Glutamatergic neuron (in vitro differentiated cells): ENCODE measurements at regions not wholly inside any gene's neighbourhood (a gene's known extent, or its start where the extent isn't known, plus 50 kb on each side); places are given as distances from the start of the nearest gene placed in this dataset.
A peak's percentile ranks its signal among the peaks of the same experiment; 100 is the strongest.

Source experiments
- DNase-seq: peaks from one replicate; pipeline ENCODE4 v3.0.0; 2022
- H3K27ac Mint-ChIP-seq: one replicate; pipeline ENCODE4 v1.8.0; 2020; ENCODE audit warnings: mild to moderate bottlenecking, mixed read lengths, inconsistent platforms; ENCODE audit not compliant: unreplicated experiment
- H3K27me3 Mint-ChIP-seq: one replicate; pipeline ENCODE4 v1.8.0; 2020; ENCODE audit warnings: mild to moderate bottlenecking, moderate library complexity, mixed read lengths, inconsistent platforms; ENCODE audit not compliant: unreplicated experiment
- H3K36me3 Mint-ChIP-seq: one replicate; pipeline ENCODE4 v1.8.0; 2020; ENCODE audit warnings: mild to moderate bottlenecking, mixed read lengths, inconsistent platforms; ENCODE audit not compliant: unreplicated experiment
- H3K4me1 Mint-ChIP-seq: one replicate; pipeline ENCODE4 v1.8.0; 2020; ENCODE audit warnings: mild to moderate bottlenecking, low read depth, mixed read lengths, inconsistent platforms; ENCODE audit not compliant: unreplicated experiment
- H3K4me3 Mint-ChIP-seq: one replicate; pipeline ENCODE4 v1.8.0; 2020; ENCODE audit warnings: mild to moderate bottlenecking, mixed read lengths, inconsistent platforms; ENCODE audit not compliant: unreplicated experiment
- H3K9me3 Mint-ChIP-seq: one replicate; pipeline ENCODE4 v1.8.0; 2020; ENCODE audit warnings: mild to moderate bottlenecking, moderate library complexity, mixed read lengths, inconsistent platforms; ENCODE audit not compliant: unreplicated experiment
- TF ChIP-seq, protein P1 (sequence below): fragments of 200-600 bp; sonication (generic); IDR thresholded peaks from one replicate; pipeline ENCODE4 v1.5.0; 2021; ENCODE audit not compliant: partially characterized antibody, unreplicated experiment

DNA sequence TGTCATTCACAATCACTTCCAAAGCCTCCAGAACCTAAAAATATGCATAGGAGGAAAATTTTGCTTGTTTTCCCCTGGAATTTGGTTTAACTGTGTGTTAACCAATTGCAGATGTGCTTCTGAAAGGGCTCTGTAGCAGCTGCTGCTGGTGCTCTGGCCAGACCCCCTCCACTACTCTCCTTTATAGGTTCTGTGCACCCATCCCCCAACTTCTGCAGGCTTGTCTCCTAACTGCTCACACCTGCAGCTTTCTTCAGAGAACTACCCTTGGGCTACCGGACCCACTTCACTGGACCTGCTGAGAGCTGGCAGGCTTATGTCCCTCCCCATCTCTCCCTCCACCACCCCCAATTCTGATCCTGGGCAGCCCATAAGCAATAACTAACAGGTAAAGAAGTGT, 662.1 kb upstream of the DIPK2B start:
- peaks cover 1% of the 10 kb centered on the region for H3K9me3 Mint-ChIP-seq
- no peaks in the 10 kb centered on the region for H3K4me1 Mint-ChIP-seq
- no peak overlapping the region for H3K4me3 Mint-ChIP-seq
- no peak for DNase-seq
- no peaks in the 10 kb centered on the region for H3K27me3 Mint-ChIP-seq
- TF ChIP-seq, protein P1, sequence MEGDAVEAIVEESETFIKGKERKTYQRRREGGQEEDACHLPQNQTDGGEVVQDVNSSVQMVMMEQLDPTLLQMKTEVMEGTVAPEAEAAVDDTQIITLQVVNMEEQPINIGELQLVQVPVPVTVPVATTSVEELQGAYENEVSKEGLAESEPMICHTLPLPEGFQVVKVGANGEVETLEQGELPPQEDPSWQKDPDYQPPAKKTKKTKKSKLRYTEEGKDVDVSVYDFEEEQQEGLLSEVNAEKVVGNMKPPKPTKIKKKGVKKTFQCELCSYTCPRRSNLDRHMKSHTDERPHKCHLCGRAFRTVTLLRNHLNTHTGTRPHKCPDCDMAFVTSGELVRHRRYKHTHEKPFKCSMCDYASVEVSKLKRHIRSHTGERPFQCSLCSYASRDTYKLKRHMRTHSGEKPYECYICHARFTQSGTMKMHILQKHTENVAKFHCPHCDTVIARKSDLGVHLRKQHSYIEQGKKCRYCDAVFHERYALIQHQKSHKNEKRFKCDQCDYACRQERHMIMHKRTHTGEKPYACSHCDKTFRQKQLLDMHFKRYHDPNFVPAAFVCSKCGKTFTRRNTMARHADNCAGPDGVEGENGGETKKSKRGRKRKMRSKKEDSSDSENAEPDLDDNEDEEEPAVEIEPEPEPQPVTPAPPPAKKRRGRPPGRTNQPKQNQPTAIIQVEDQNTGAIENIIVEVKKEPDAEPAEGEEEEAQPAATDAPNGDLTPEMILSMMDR: no peak
- no peak overlapping the region for H3K27ac Mint-ChIP-seq
- H3K36me3 Mint-ChIP-seq: no peaks in the 10 kb centered on the region

DNA sequence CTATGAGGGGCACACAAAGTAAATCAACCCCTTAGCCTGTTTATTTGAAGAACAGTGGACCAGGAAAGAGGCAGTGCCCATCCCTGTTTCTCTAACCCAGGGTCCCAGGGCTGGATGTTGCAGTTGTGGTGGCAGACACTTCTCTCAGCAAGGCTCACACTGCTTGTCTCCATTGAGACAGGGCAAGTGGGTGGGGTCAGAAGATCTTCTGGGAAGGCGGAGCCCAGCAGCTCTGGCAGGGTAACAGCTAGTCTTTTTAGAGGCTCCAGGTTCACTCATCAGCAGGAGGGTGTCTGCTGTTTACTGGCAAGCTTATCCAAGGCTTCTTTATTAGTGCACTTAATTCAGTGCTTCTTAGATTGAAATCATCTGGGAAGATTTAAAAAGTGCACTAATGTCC, 659.8 kb upstream of the DIPK2B start:
- H3K9me3 Mint-ChIP-seq: peaks cover 1% of the 10 kb centered on the region
- H3K27me3 Mint-ChIP-seq: no peaks in the 10 kb centered on the region
- no peaks in the 10 kb centered on the region for H3K36me3 Mint-ChIP-seq
- H3K27ac Mint-ChIP-seq: no peak overlapping the region
- no peak for DNase-seq
- TF ChIP-seq, protein P1: no peak
- no peaks in the 10 kb centered on the region for H3K4me1 Mint-ChIP-seq
- H3K4me3 Mint-ChIP-seq: no peak overlapping the region

DNA sequence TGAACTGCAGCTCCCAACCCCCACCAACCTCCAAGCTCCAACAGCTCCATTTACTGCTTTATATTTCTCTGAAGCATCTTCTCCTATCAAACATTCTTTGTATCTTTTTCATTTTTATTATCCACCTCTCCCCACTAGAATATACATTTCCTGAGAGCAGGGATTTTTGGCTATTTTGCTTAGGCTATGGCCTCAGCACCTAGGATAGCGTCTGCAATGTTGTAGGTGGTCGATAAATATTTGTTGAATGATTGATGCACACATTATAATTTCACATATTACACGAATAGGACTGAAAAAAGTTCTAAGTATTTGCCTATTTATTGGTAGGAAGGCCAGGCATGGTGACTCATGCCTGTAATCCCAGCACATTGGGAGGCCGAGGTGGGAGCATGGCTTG, 658.7 kb upstream of the DIPK2B start:
- no peaks in the 10 kb centered on the region for H3K4me1 Mint-ChIP-seq
- no peak for DNase-seq
- no peak overlapping the region for H3K27ac Mint-ChIP-seq
- no peaks in the 10 kb centered on the region for H3K27me3 Mint-ChIP-seq
- no peak overlapping the region for H3K4me3 Mint-ChIP-seq
- no peaks in the 10 kb centered on the region for H3K36me3 Mint-ChIP-seq
- H3K9me3 Mint-ChIP-seq: no peaks in the 10 kb centered on the region
- TF ChIP-seq, protein P1: no peak

DNA sequence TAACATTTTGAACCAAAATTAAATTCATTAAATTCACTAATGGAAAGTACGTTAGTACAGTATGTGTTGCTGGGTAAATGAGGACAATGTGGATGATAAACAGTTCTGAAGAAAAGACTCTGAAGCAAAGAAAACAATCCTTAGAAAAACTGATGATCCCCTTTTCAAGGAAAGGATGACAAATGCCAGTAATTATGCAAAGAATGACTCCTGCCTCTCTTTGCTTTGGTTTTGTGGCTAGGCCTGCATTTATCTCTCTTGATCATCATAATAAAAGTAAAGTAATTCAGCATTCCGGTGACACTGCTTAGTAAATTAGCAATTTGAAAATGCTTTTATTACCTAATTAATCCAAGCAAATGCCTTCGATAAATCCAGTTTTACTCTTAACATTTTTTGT, 652.2 kb upstream of the DIPK2B start:
- H3K27me3 Mint-ChIP-seq: no peaks in the 10 kb centered on the region
- TF ChIP-seq, protein P1: no peak
- H3K36me3 Mint-ChIP-seq: no peaks in the 10 kb centered on the region
- no peak overlapping the region for H3K27ac Mint-ChIP-seq
- H3K4me1 Mint-ChIP-seq: peaks cover 2% of the 10 kb centered on the region
- no peak for DNase-seq
- peaks cover 2% of the 10 kb centered on the region for H3K9me3 Mint-ChIP-seq
- H3K4me3 Mint-ChIP-seq: no peak overlapping the region

DNA sequence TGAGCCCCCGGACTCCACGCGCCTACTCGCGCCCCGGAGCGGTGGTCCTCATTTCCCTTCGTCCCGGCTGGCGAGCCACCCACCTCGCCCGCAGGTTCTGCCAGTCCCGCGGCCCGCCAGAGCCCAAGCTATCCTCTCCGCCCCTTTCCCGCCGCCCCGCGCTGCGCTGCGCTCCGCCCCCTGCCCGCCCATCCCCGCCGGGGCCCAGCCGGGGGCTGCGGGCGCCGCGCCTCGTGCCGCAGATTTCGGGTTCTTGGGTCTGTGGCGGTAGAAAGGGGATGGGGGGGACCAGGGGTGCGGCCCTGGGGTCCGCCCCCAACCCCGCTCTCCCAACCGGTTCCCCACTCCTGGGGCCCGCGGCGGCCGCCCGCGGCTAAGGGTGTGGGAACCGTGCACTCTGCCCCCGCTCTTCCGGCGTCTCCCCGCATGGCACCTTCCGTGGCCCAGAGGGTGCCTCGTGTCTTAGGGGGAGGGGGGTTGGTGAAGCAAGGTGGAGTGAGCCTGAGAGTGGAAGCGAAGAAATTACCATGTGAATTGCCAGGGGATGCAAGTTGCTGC, 650.8 kb upstream of the DIPK2B start:
- Mint-ChIP-seq H3K27ac (no peak overlapping the region), H3K27me3 (no peaks in the 10 kb centered on the region), H3K36me3 (no peaks in the 10 kb centered on the region), H3K4me1 (peaks cover 2% of the 10 kb centered on the region), H3K4me3 (peak overlapping the region; percentile 80), H3K9me3 (peaks cover 2% of the 10 kb centered on the region)
- DNase-seq: peak; percentile 58
- TF ChIP-seq, protein P1: no peak
